DOHH2 (cell line): ENCODE measurements at regions not wholly inside any gene's neighbourhood (a gene's known extent, or its start where the extent isn't known, plus 50 kb on each side); places are given as distances from the start of the nearest gene placed in this dataset.

ENCODE experiments used
- EZH2phosphoT487 ChIP-seq: fragments of 200-600 bp; sonication (generic); IDR thresholded peaks from 2 replicates; pipeline ENCODE4 v1.6.1; 2017; ENCODE audit warnings: borderline replicate concordance, mild to moderate bottlenecking, antibody characterized with exemption, low read length, moderate library complexity, mixed read lengths
- TF ChIP-seq, protein P1 (sequence below): fragments of 200-600 bp; sonication (generic); IDR thresholded peaks from one replicate; pipeline ENCODE4 v1.5.1; 2014; ENCODE audit warnings: antibody characterized with exemption, mild to moderate bottlenecking, low read depth, low read length; ENCODE audit not compliant: poor library complexity, severe bottlenecking

DNA sequence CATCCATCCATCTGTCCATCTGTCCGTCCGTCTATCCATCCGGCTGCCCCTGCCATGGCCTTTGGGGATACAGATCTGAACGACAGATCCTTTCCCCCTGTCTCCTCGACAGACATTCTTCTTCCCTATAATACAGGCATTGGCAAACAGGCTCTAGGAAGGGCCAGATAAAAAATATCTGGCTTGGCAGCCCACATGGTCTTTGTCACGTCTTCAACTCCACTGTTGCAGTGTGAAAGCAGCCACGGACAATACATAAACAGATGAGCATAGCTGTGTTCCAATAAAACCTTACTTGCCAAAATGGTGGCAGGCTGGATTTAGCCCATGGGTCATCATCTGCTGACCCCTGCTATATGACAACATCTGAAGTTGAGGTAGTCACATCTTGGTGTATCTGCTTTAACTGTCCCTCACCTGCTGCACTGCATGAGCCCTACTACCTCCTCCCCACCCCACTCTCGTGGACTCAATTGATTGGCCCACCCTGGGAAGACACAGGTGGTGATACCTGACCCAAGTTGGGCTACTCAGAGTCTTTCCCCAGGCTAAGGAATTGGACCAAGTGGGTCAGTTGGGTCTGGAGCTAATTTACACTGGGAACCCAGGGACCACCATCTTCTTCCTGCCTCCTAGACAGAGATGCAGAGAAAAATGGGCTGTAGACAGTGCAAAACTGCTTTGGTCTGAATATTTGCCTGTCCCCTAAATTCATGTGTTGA lies 128.4 kb upstream of the SMAD3 start:
- TF ChIP-seq, protein P1, sequence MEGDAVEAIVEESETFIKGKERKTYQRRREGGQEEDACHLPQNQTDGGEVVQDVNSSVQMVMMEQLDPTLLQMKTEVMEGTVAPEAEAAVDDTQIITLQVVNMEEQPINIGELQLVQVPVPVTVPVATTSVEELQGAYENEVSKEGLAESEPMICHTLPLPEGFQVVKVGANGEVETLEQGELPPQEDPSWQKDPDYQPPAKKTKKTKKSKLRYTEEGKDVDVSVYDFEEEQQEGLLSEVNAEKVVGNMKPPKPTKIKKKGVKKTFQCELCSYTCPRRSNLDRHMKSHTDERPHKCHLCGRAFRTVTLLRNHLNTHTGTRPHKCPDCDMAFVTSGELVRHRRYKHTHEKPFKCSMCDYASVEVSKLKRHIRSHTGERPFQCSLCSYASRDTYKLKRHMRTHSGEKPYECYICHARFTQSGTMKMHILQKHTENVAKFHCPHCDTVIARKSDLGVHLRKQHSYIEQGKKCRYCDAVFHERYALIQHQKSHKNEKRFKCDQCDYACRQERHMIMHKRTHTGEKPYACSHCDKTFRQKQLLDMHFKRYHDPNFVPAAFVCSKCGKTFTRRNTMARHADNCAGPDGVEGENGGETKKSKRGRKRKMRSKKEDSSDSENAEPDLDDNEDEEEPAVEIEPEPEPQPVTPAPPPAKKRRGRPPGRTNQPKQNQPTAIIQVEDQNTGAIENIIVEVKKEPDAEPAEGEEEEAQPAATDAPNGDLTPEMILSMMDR: no peak
- no peak for TF ChIP-seq EZH2phosphoT487
